Keratinocyte (primary cell): ENCODE measurements at regions not wholly inside any gene's neighbourhood (a gene's known extent, or its start where the extent isn't known, plus 50 kb on each side); places are given as distances from the start of the nearest gene placed in this dataset.

Experiments used
- CTCF ChIP-seq, 3 experiments: IDR thresholded peaks in 1 of 3; conservative IDR thresholded peaks in 1 of 3; optimal IDR thresholded peaks in 1 of 3; 2 replicates in 2 of 3; 3 replicates in 1 of 3; pipeline versions ENCODE3 to v1.5.1; 2011; ENCODE audit warnings: low read length in 3 of 3, mild to moderate bottlenecking in 3 of 3, moderate library complexity in 2 of 3, control low read depth in 1 of 3, inconsistent platforms in 1 of 3; ENCODE audit not compliant: insufficient read depth in 2 of 3; ENCODE audit errors: extremely low read depth in 1 of 3
- EZH2 ChIP-seq: IDR thresholded peaks from one replicate; pipeline ENCODE4 v1.6.1; 2012; ENCODE audit warnings: inconsistent platforms, mild to moderate bottlenecking, low read length, moderate library complexity

- TF ChIP-seq CTCF (optimal IDR thresholded peaks at IDR 0.05 in 1 of 3, IDR thresholded peaks at IDR 0.05 in 1 of 3, conservative IDR thresholded peaks at IDR 0.05 in 1 of 3; ENCODE audit: extremely low read depth in 1 of 3, insufficient read depth in 2 of 3, low read length in 3 of 3) = no peak
- TF ChIP-seq EZH2 = no peak
Measured at GRCh38 chr7:42389697-42390096, 152.7 kb upstream of the GLI3 start.
